Fibroblast of skin of scalp (primary cell): ENCODE measurements at regions not wholly inside any gene's neighbourhood (a gene's known extent, or its start where the extent isn't known, plus 50 kb on each side); places are given as distances from the start of the nearest gene placed in this dataset.
"Not testable (repeated sequence)": the region's sequence is repeated elsewhere in the genome, so short reads cannot be mapped to it uniquely, and the experiment has no call there.

Experiments
- DNase-seq: peaks from one replicate; pipeline ENCODE4 v3.0.0-alpha.2; 2013

- no peak for DNase-seq
Measured at GRCh38 chr2:180694445-180695421, 285.7 kb upstream of the UBE2E3 start.

- no peak for DNase-seq
Measured at GRCh38 chr2:180692322-180692721, 288.1 kb upstream of the UBE2E3 start.

GRCh38 chr2:180691855-180692223 is 288.6 kb upstream of the UBE2E3 start:
- DNase-seq: not testable (repeated sequence)

- not testable (repeated sequence) for DNase-seq
Measured at GRCh38 chr2:180691186-180691854, 289.1 kb upstream of the UBE2E3 start.

- DNase-seq: peak; percentile 18
Measured at GRCh38 chr2:180690611-180691010, 289.8 kb upstream of the UBE2E3 start.

- DNase-seq: no peak
Measured at GRCh38 chr2:180682871-180683270, 297.5 kb upstream of the UBE2E3 start.

GRCh38 chr2:180679693-180680092 is 300.7 kb upstream of the UBE2E3 start:
- DNase-seq: no peak

- no peak for DNase-seq
Measured at GRCh38 chr2:180678625-180678972, 301.8 kb upstream of the UBE2E3 start.

- no peak for DNase-seq
Measured at GRCh38 chr2:180677930-180678624, 302.3 kb upstream of the UBE2E3 start.

- no peak for DNase-seq
Measured at GRCh38 chr2:180677200-180677599, 303.2 kb upstream of the UBE2E3 start.

GRCh38 chr2:180676520-180677025 is 303.8 kb upstream of the UBE2E3 start:
- no peak for DNase-seq

- DNase-seq: no peak
Measured at GRCh38 chr2:180675170-180675569, 305.2 kb upstream of the UBE2E3 start.

GRCh38 chr2:180672377-180672776 is 308.0 kb upstream of the UBE2E3 start:
- no peak for DNase-seq

- no peak for DNase-seq
Measured at GRCh38 chr2:180670302-180671003, 310.0 kb upstream of the UBE2E3 start.

- no peak for DNase-seq
Measured at GRCh38 chr2:180669016-180669415, 311.4 kb upstream of the UBE2E3 start.

GRCh38 chr2:180664507-180664906 is 315.9 kb upstream of the UBE2E3 start:
- no peak for DNase-seq

GRCh38 chr2:180662941-180663471 is 317.4 kb upstream of the UBE2E3 start:
- peak; percentile 33 for DNase-seq

- peak; percentile 4 for DNase-seq
Measured at GRCh38 chr2:180662521-180662920, 317.9 kb upstream of the UBE2E3 start.

- no peak for DNase-seq
Measured at GRCh38 chr2:180661686-180662030, 318.7 kb upstream of the UBE2E3 start.

GRCh38 chr2:180660881-180661685 is 319.3 kb upstream of the UBE2E3 start:
- DNase-seq: no peak

GRCh38 chr2:180660207-180660606 is 320.2 kb upstream of the UBE2E3 start:
- DNase-seq: no peak
